ENCODE measurements at regions not wholly inside any gene's neighbourhood (a gene's known extent, or its start where the extent isn't known, plus 50 kb on each side); places are given as distances from the start of the nearest gene placed in this dataset.
"Not testable (repeated sequence)": the region's sequence is repeated elsewhere in the genome, so short reads cannot be mapped to it uniquely, and the experiment has no call there.

GRCh38 chr4:100644150-100644549 is 126.3 kb upstream of the EMCN start:
- DNase-seq (ENCODE audit: low spot score) = no peak

GRCh38 chr4:100641336-100641735 is 123.5 kb upstream of the EMCN start:
- no peak for DNase-seq (ENCODE audit: low spot score)

GRCh38 chr4:100635899-100636298 is 118.1 kb upstream of the EMCN start:
- no peak for DNase-seq (ENCODE audit: low spot score)

GRCh38 chr4:100633269-100633668 is 115.4 kb upstream of the EMCN start:
- DNase-seq (ENCODE audit: low spot score) = no peak

GRCh38 chr4:100632163-100632562 is 114.3 kb upstream of the EMCN start:
- DNase-seq (ENCODE audit: low spot score) = no peak

GRCh38 chr4:100631281-100631968 is 113.6 kb upstream of the EMCN start:
- DNase-seq (ENCODE audit: low spot score) = no peak

GRCh38 chr4:100630341-100630740 is 112.5 kb upstream of the EMCN start:
- no peak for DNase-seq (ENCODE audit: low spot score)

- DNase-seq (ENCODE audit: low spot score) = no peak
Observed at GRCh38 chr4:100609810-100610209, 92.0 kb upstream of the EMCN start.

- DNase-seq (ENCODE audit: low spot score) = not testable (repeated sequence)
Observed at GRCh38 chr4:100608651-100609050, 90.8 kb upstream of the EMCN start.

GRCh38 chr4:100605144-100605543 is 87.3 kb upstream of the EMCN start:
- DNase-seq (ENCODE audit: low spot score) = no peak

GRCh38 chr4:100593935-100594334 is 76.1 kb upstream of the EMCN start:
- no peak for DNase-seq (ENCODE audit: low spot score)

- DNase-seq (ENCODE audit: low spot score) = no peak
Observed at GRCh38 chr4:100591161-100591876, 73.5 kb upstream of the EMCN start.

GRCh38 chr4:100590325-100590724 is 72.5 kb upstream of the EMCN start:
- DNase-seq (ENCODE audit: low spot score) = no peak

- no peak for DNase-seq (ENCODE audit: low spot score)
Observed at GRCh38 chr4:100588076-100588475, 70.3 kb upstream of the EMCN start.

GRCh38 chr4:100582146-100582545 is 64.3 kb upstream of the EMCN start:
- no peak for DNase-seq (ENCODE audit: low spot score)

- DNase-seq (ENCODE audit: low spot score) = no peak
Observed at GRCh38 chr4:100581337-100581736, 63.5 kb upstream of the EMCN start.

GRCh38 chr4:100576570-100576969 is 58.7 kb upstream of the EMCN start:
- no peak for DNase-seq (ENCODE audit: low spot score)

GRCh38 chr4:100574607-100575006 is 56.8 kb upstream of the EMCN start:
- no peak for DNase-seq (ENCODE audit: low spot score)

- DNase-seq (ENCODE audit: low spot score) = no peak
Observed at GRCh38 chr4:100569196-100569595, 51.4 kb upstream of the EMCN start.

All from SK-N-DZ (cell line).